Dermis blood vessel endothelial cell (primary cell): ENCODE measurements at regions not wholly inside any gene's neighbourhood (a gene's known extent, or its start where the extent isn't known, plus 50 kb on each side); places are given as distances from the start of the nearest gene placed in this dataset.
"Not testable (repeated sequence)": the region's sequence is repeated elsewhere in the genome, so short reads cannot be mapped to it uniquely, and the experiment has no call there.

Experiments
- DNase-seq: peaks from one replicate; pipeline ENCODE4 v3.0.0; 2010

DNA sequence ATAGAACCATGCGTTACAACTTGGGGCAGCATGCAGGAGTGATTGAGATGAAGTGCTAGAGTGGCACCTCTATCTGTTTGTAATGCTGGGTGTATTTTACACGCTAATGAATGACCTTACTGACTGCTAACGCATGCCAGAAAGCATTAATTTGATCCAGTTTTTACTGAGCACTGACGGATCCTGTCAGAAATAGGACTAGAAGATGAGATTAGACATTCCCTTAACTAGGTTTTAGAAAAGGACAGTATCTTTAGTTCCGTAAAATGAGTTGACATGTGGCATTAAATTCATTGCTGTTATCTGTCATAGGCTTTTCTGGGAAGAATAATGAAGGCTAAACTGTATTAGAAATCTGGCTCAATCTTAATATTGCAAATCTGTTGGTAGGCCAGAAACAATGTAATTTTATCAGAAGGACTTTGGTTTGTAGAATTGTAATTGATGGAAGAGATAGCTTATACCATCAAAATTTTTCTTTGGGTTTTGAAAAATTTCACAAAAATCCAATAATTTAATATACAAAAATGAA lies 140.4 kb upstream of the WDFY3 start:
- DNase-seq: no peak

- DNase-seq: no peak
Measured at GRCh38 chr4:85107553-85107952, 141.1 kb upstream of the WDFY3 start.

DNA sequence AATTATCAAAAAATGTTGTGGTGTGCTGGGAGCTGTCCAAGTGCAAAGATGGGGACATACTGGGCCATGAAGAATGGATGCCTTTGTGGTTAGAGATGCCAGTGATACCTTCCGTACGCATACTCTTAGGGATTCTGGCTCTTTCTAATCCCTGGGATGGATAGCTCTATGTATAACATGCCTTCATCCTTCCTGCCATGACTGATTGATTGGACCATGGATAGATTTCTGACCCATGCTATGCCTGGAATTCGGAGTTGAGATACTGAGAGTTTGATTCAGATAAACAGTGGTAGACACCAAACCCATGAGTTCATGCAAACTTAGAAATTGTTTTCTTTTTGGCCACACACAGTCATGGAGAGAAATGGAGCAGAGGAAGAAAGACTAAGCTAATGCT lies 147.2 kb upstream of the WDFY3 start:
- DNase-seq: no peak

GRCh38 chr4:85114526-85114925 lies 148.0 kb upstream of the WDFY3 start:
- DNase-seq: no peak

- DNase-seq: no peak
Measured at GRCh38 chr4:85116008-85116407, 149.5 kb upstream of the WDFY3 start.

GRCh38 chr4:85125688-85126087 lies 159.2 kb upstream of the WDFY3 start:
- no peak for DNase-seq

GRCh38 chr4:85126991-85127591 lies 160.6 kb upstream of the WDFY3 start:
- DNase-seq: no peak

DNA sequence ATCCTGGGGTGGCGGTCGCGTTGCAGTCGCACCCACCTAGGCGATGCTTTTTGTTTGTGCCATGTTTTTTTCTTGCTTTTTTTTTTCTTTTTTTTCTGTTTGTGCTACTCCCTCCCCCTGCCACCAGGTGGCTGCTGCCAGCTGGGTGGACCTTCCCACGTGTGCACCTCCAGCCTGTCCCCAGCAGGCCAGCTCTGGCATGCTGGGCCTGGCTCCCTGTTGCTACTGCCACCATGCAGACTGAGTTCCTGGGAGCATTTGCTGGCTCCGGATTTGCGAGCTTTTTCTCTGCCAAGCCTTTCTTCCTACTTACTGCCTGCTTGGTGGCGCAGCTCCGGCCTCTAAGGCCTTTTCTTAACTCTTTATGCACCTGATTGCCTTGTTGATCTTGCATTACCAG lies 161.2 kb upstream of the WDFY3 start:
- peak; percentile 49 for DNase-seq

GRCh38 chr4:85128246-85129204 lies 162.0 kb upstream of the WDFY3 start:
- DNase-seq: no peak

- not testable (repeated sequence) for DNase-seq
Measured at GRCh38 chr4:85129354-85130125, 163.1 kb upstream of the WDFY3 start.

DNA sequence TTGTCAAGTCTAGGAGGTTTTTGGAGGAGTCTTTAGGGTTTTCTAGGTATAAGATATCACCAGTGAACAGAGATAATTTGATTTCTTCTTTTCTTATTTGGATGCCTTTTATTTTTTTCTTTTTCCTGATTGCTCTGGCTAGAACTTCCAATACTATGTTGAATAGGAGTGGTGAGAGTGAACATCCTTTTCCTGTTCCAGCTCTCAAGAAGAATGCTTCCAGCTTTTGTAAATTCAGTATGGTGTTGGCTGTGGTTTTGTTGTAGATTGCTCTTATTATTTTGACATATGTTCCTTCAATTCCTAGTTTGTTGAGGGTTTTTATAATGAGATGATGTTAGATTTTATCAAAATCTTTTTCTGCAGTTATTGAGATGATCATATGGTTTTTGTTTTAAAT lies 165.6 kb upstream of the WDFY3 start:
- no peak for DNase-seq

GRCh38 chr4:85132570-85132969 lies 166.1 kb upstream of the WDFY3 start:
- no peak for DNase-seq

- not testable (repeated sequence) for DNase-seq
Measured at GRCh38 chr4:85139749-85140148, 173.3 kb upstream of the WDFY3 start.

DNA sequence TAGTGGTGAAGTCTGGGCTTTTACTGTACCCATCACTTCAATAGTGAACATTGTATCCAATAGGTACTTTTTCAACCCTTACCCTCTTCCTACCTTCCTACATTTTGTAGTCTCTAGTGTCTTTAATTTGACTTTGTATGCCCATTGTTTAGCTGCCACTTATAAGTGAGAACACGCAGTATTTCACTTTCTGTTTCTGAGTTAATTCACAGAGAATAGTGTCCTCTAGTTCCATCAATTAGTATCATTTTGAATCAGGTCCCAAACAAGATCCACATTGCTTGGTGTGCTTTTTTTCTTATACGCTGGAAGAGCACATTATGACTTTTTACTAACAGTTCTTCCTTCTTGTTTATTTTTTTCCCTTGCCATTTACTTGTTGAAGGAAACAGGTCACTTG lies 176.0 kb upstream of the WDFY3 start:
- no peak for DNase-seq

- DNase-seq: peak; percentile 74
Measured at GRCh38 chr4:85147481-85148076, 181.1 kb upstream of the WDFY3 start.

- DNase-seq: peak; percentile 19
Measured at GRCh38 chr4:85149676-85150075, 183.2 kb upstream of the WDFY3 start.

- DNase-seq: no peak
Measured at GRCh38 chr4:85151371-85151770, 184.9 kb upstream of the WDFY3 start.

DNA sequence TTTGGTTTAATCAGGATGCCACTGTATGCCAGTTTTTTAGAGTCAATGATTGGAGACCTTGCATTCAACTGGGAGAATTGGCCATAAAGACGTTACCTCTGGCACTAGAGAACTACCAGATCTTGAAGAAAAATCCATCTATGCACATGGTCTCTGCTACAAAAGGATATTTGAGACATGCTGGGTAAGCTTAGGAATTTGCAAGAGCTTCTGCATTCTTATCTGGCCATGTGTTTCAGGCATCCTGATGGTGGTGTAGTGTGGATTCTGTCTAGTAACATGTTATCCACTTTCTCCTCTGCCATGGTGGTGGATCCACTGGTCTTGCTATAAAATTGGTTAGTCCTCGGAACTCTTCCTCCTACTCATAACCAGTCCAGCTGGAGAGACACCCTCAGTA lies 185.3 kb upstream of the WDFY3 start:
- DNase-seq: no peak

- DNase-seq: no peak
Measured at GRCh38 chr4:85152480-85152879, 186.0 kb upstream of the WDFY3 start.

DNA sequence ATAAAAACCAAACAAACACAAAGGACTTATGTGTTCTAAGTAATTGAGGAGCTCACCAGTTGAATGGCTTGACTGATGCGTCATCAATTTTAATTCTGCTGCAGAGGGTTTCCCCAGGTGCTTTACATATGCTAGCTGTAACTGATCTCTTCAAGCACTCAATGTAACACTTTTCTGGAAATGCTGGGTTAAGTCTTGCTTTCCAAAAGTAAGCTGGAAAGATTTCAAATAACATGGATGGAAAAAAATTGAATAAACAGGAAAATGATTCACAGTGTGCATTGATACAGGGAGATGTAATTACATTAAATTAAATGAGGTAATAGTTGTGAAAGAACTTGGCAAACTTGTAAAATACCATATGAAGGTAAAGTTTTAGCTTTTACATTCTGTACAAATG lies 186.7 kb upstream of the WDFY3 start:
- DNase-seq: peak; percentile 6

GRCh38 chr4:85154591-85154990 lies 188.1 kb upstream of the WDFY3 start:
- DNase-seq: no peak

DNA sequence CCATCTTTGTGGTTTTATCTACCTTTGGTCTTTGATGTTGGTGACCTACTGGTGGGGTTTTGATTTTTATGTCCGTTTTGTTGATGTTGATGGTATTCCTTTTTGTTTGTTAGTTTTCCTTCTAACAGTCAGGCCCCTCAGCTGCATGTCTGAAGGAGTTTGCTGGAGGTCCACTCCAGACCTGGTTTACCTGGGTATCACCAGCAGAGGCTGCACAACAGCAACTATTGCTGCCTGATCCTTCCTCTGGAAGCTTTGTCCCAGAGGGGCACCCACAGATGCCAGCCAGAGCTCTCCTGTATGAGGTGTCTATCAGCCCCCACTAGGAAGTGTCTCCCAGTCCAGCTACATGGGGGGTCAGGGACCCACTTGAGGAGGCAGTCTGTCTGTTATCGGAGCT lies 199.3 kb upstream of the WDFY3 start:
- DNase-seq: no peak

DNA sequence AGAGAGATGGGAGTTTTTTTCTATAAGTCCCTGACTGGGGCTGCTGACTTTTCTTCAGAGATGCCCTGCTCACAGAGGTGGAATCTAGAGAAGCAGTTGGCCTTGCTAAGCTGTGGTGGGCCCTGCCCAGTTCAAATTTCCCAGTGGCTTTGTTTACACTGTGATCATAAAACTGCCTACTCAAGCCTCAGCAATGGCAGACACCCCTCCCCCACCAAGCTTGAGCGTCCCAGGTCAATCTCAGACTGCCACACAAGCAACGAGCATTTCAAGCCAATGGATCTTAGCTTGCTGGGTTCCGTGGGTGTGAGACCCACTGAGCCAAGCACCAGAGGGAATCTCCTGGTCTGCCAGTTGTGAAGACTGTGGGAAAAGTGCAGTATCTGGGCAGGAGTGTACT lies 199.8 kb upstream of the WDFY3 start:
- no peak for DNase-seq
